Neural cell (in vitro differentiated cells): ENCODE measurements at regions not wholly inside any gene's neighbourhood (a gene's known extent, or its start where the extent isn't known, plus 50 kb on each side); places are given as distances from the start of the nearest gene placed in this dataset.

ENCODE experiments used
- CTCF ChIP-seq: fragments of 450-650 bp; IDR thresholded peaks from 2 replicates; pipeline ENCODE4 v1.5.1; 2014; ENCODE audit warnings: antibody characterized with exemption, mild to moderate bottlenecking, moderate library complexity; ENCODE audit not compliant: poor library complexity, severe bottlenecking
- EP300 ChIP-seq: fragments of 450-650 bp; conservative IDR thresholded peaks from 2 replicates; pipeline ENCODE4 v1.6.1; 2014; ENCODE audit warnings: antibody characterized with exemption, mild to moderate bottlenecking, moderate library complexity; ENCODE audit not compliant: poor library complexity, severe bottlenecking
- EZH2 ChIP-seq: fragments of 200-600, 300-800 bp; shearing (Covaris generic), sonication (generic); IDR thresholded peaks from 2 replicates; pipeline ENCODE4 v1.6.1; 2014; ENCODE audit warnings: antibody characterized with exemption, low read length, borderline replicate concordance, mild to moderate bottlenecking; ENCODE audit not compliant: insufficient read depth, poor library complexity, severe bottlenecking
- MXI1 ChIP-seq: fragments of 450-650 bp; conservative IDR thresholded peaks from 2 replicates; pipeline ENCODE4 v1.6.1; 2014; ENCODE audit warnings: antibody characterized with exemption, mild to moderate bottlenecking; ENCODE audit not compliant: poor library complexity, severe bottlenecking
- POLR2AphosphoS5 ChIP-seq: IDR thresholded peaks from 2 replicates; pipeline ENCODE4 v1.6.1; 2012
- RAD21 ChIP-seq: fragments of 450-650 bp; conservative IDR thresholded peaks from 2 replicates; pipeline ENCODE4 v1.6.1; 2014; ENCODE audit warnings: antibody characterized with exemption, mild to moderate bottlenecking, moderate library complexity
- SMC3 ChIP-seq: fragments of 450-650 bp; conservative IDR thresholded peaks from 2 replicates; pipeline ENCODE4 v1.6.1; 2014; ENCODE audit warnings: antibody characterized with exemption, mild to moderate bottlenecking, moderate library complexity; ENCODE audit not compliant: poor library complexity
- TAF1 ChIP-seq: IDR thresholded peaks from 2 replicates; pipeline ENCODE4 v1.6.1; 2012; ENCODE audit warnings: low read depth
- TF ChIP-seq, protein P1 (sequence below): IDR thresholded peaks from 2 replicates; pipeline ENCODE4 v1.6.1; 2012; ENCODE audit warnings: borderline replicate concordance

GRCh38 chr11:25863986-25864385 lies 467.9 kb upstream of the ANO3 start:
- TF ChIP-seq CTCF (no peak), EZH2 (no peak), MXI1 (no peak), TAF1 (no peak), EP300 (no peak), POLR2AphosphoS5 (no peak), SMC3 (no peak), RAD21 (no peak)
- TF ChIP-seq, protein P1, sequence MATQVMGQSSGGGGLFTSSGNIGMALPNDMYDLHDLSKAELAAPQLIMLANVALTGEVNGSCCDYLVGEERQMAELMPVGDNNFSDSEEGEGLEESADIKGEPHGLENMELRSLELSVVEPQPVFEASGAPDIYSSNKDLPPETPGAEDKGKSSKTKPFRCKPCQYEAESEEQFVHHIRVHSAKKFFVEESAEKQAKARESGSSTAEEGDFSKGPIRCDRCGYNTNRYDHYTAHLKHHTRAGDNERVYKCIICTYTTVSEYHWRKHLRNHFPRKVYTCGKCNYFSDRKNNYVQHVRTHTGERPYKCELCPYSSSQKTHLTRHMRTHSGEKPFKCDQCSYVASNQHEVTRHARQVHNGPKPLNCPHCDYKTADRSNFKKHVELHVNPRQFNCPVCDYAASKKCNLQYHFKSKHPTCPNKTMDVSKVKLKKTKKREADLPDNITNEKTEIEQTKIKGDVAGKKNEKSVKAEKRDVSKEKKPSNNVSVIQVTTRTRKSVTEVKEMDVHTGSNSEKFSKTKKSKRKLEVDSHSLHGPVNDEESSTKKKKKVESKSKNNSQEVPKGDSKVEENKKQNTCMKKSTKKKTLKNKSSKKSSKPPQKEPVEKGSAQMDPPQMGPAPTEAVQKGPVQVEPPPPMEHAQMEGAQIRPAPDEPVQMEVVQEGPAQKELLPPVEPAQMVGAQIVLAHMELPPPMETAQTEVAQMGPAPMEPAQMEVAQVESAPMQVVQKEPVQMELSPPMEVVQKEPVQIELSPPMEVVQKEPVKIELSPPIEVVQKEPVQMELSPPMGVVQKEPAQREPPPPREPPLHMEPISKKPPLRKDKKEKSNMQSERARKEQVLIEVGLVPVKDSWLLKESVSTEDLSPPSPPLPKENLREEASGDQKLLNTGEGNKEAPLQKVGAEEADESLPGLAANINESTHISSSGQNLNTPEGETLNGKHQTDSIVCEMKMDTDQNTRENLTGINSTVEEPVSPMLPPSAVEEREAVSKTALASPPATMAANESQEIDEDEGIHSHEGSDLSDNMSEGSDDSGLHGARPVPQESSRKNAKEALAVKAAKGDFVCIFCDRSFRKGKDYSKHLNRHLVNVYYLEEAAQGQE: no peak
